IMR-90 (cell line): ENCODE measurements at regions not wholly inside any gene's neighbourhood (a gene's known extent, or its start where the extent isn't known, plus 50 kb on each side); places are given as distances from the start of the nearest gene placed in this dataset.

Experiments used
- ATAC-seq: fragments of 200-7000 bp; cut with Tn5 transposase; 2 replicates; pipeline ENCODE4 v1.9.1; 2020; ENCODE audit warnings: low read depth, mild to moderate bottlenecking, moderate library complexity
- BruUV-seq: library from RNA; stranded (reverse); fragments of 400-500 nt; replicated peaks from 2 replicates; lab custom pipeline; 2021; lab: Mats Ljungman, UMichigan
- CTCF ChIA-PET: fragments of 300-600 bp; formaldehyde crosslinking; extraction: SDS; loops from one replicate; lab custom pipeline; 2021; ENCODE audit warnings: antibody characterized with exemption; lab: Yijun Ruan, JAX
- POLR2A ChIA-PET: fragments of 300-600 bp; sonication (Branson Sonifier 250); formaldehyde crosslinking; loops from one replicate; lab custom pipeline; 2022; ENCODE audit warnings: antibody characterized with exemption; ENCODE audit not compliant: unreplicated experiment; lab: Charles Lee
- DNase-seq: peaks from one replicate; pipeline ENCODE4 v3.0.0; 2013
- H2AFZ ChIP-seq: replicated peaks from 2 replicates; pipeline ENCODE3; 2013; ENCODE audit warnings: low read length, mild to moderate bottlenecking; ENCODE audit not compliant: poor library complexity
- H2AK5ac ChIP-seq: 2 replicates; pipeline ENCODE4 v1.6.1; 2013; ENCODE audit warnings: low read depth, low read length, inconsistent platforms
- H2AK9ac ChIP-seq: replicated peaks from 2 replicates; pipeline ENCODE3; 2013; ENCODE audit warnings: mild to moderate bottlenecking, low read depth, low read length, moderate library complexity; ENCODE audit not compliant: poor library complexity
- H2BK120ac ChIP-seq: 2 replicates; pipeline ENCODE4 v1.6.1; 2013; ENCODE audit warnings: low read depth, low read length, inconsistent platforms
- H2BK15ac ChIP-seq: 3 replicates; pipeline ENCODE4 v1.6.1; 2013; ENCODE audit warnings: low read depth, low read length, inconsistent platforms
- H2BK20ac ChIP-seq: 2 replicates; pipeline ENCODE4 v1.6.1; 2013; ENCODE audit warnings: low read depth, mild to moderate bottlenecking, inconsistent platforms, low read length, moderate library complexity
- H2BK5ac ChIP-seq: 2 replicates; pipeline ENCODE4 v1.6.1; 2013; ENCODE audit warnings: mild to moderate bottlenecking, low read depth, low read length, inconsistent platforms; ENCODE audit not compliant: poor library complexity, severe bottlenecking
- H3K14ac ChIP-seq: replicated peaks from 2 replicates; pipeline ENCODE4 v1.6.1; 2013; ENCODE audit warnings: low read depth, low read length, inconsistent platforms
- H3K18ac ChIP-seq: 2 replicates; pipeline ENCODE4 v1.6.1; 2013; ENCODE audit warnings: low read depth, low read length, control low read depth
- H3K23ac ChIP-seq: 2 replicates; pipeline ENCODE4 v1.6.1; 2013; ENCODE audit warnings: low read depth, low read length, inconsistent platforms
- H3K27ac ChIP-seq: 2 replicates; pipeline ENCODE4 v1.5.1; 2013; ENCODE audit warnings: mild to moderate bottlenecking, control low read depth, low read length; ENCODE audit not compliant: insufficient read depth
- H3K27me3 ChIP-seq: 2 replicates; pipeline ENCODE4 v1.6.1; 2013; ENCODE audit warnings: low read length; ENCODE audit not compliant: control insufficient read depth, insufficient read depth
- H3K36me3 ChIP-seq: 2 replicates; pipeline ENCODE4 v1.6.1; 2013; ENCODE audit warnings: low read length, mixed read lengths; ENCODE audit not compliant: control insufficient read depth, insufficient read depth
- H3K4ac ChIP-seq: 2 replicates; pipeline ENCODE4 v1.6.1; 2013; ENCODE audit warnings: low read depth, low read length, inconsistent platforms
- H3K4me1 ChIP-seq: 2 replicates; pipeline ENCODE4 v1.6.1; 2013; ENCODE audit warnings: low read length, mixed read lengths; ENCODE audit not compliant: control insufficient read depth, insufficient read depth
- H3K4me2 ChIP-seq: 2 replicates; pipeline ENCODE4 v1.6.1; 2013; ENCODE audit warnings: low read depth, mild to moderate bottlenecking, control low read depth, low read length, moderate library complexity
- H3K4me3 ChIP-seq: 2 replicates; pipeline ENCODE4 v1.5.1; 2013; ENCODE audit warnings: low read depth, mild to moderate bottlenecking, control low read depth, low read length, moderate library complexity; ENCODE audit not compliant: insufficient read depth
- H3K56ac ChIP-seq: 2 replicates; pipeline ENCODE4 v1.6.1; 2013; ENCODE audit warnings: low read length, inconsistent platforms; ENCODE audit not compliant: insufficient read depth; ENCODE audit errors: extremely low read depth
- H3K79me1 ChIP-seq, 2 experiments: 2 replicates each; pipeline ENCODE4 v1.6.1; 2013; ENCODE audit warnings: low read length in 2 of 2, inconsistent platforms in 1 of 2, low read depth in 1 of 2
- H3K9ac ChIP-seq: 2 replicates; pipeline ENCODE4 v1.6.1; 2013; ENCODE audit warnings: low read depth, low read length, control low read depth
- H3K9me1 ChIP-seq: 2 replicates; pipeline ENCODE4 v1.6.1; 2013; ENCODE audit warnings: low read length, inconsistent platforms; ENCODE audit not compliant: insufficient read depth
- H3K9me3 ChIP-seq: 2 replicates; pipeline ENCODE4 v1.6.1; 2013; ENCODE audit warnings: low read length; ENCODE audit not compliant: control insufficient read depth, insufficient read depth
- H4K20me1 ChIP-seq: 2 replicates; pipeline ENCODE4 v1.6.1; 2013; ENCODE audit warnings: low read length, inconsistent platforms; ENCODE audit not compliant: insufficient read depth
- H4K5ac ChIP-seq: 2 replicates; pipeline ENCODE4 v1.6.1; 2013; ENCODE audit warnings: mild to moderate bottlenecking, low read depth, low read length, control low read depth
- H4K8ac ChIP-seq, 2 experiments: 2 replicates each; pipeline ENCODE4 v1.6.1; 2013; ENCODE audit warnings: low read depth in 2 of 2, low read length in 2 of 2, control low read depth in 1 of 2, inconsistent platforms in 1 of 2
- H4K91ac ChIP-seq: 2 replicates; pipeline ENCODE4 v1.6.1; 2013; ENCODE audit warnings: low read depth, low read length, inconsistent platforms; ENCODE audit not compliant: insufficient read depth
- CEBPB ChIP-seq: IDR thresholded peaks from 2 replicates; pipeline ENCODE4 v1.6.1; 2012; ENCODE audit warnings: low read depth, low read length, improper control_type of control experiment
- CTCF ChIP-seq: conservative IDR thresholded peaks from 2 replicates; pipeline ENCODE4 v1.5.1; 2012; ENCODE audit warnings: mild to moderate bottlenecking, low read depth, low read length, improper control_type of control experiment
- ELK1 ChIP-seq: fragments of 150-350 bp; IDR thresholded peaks from 2 replicates; pipeline ENCODE4 v1.6.1; 2016; ENCODE audit warnings: low read depth, mild to moderate bottlenecking, low read length, moderate library complexity, borderline replicate concordance
- FOS ChIP-seq: fragments of 150-350 bp; IDR thresholded peaks from 2 replicates; pipeline ENCODE4 v1.6.1; 2016; ENCODE audit warnings: low read depth, low read length
- MAFK ChIP-seq: IDR thresholded peaks from 2 replicates; pipeline ENCODE4 v1.6.1; 2012; ENCODE audit warnings: low read depth, low read length, improper control_type of control experiment
- MXI1 ChIP-seq: IDR thresholded peaks from 2 replicates; pipeline ENCODE4 v1.6.1; 2012; ENCODE audit warnings: low read depth, mild to moderate bottlenecking, low read length, moderate library complexity, borderline replicate concordance
- NFE2L2 ChIP-seq: fragments of 150-350 bp; IDR thresholded peaks from 2 replicates; pipeline ENCODE4 v1.6.1; 2016; ENCODE audit warnings: low read depth, mild to moderate bottlenecking, low read length
- POLR2A ChIP-seq: IDR thresholded peaks from 2 replicates; pipeline ENCODE4 v1.6.1; 2012; ENCODE audit warnings: mild to moderate bottlenecking, low read depth, low read length
- RAD21 ChIP-seq: IDR thresholded peaks from 2 replicates; pipeline ENCODE4 v1.6.1; 2012; ENCODE audit warnings: low read length, improper control_type of control experiment
- RCOR1 ChIP-seq: IDR thresholded peaks from 2 replicates; pipeline ENCODE4 v1.6.1; 2012; ENCODE audit warnings: mild to moderate bottlenecking, low read length, improper control_type of control experiment; ENCODE audit not compliant: insufficient replicate concordance
- SMC3 ChIP-seq: fragments of 150-350 bp; IDR thresholded peaks from 2 replicates; pipeline ENCODE4 v1.6.1; 2016; ENCODE audit warnings: low read depth, mild to moderate bottlenecking, antibody characterized with exemption, low read length, moderate library complexity
- USF2 ChIP-seq: fragments of 150-350 bp; IDR thresholded peaks from 2 replicates; pipeline ENCODE4 v1.6.1; 2017; ENCODE audit warnings: mild to moderate bottlenecking, antibody characterized with exemption, low read length, low read depth
- WGBS, 2 experiments: methylation state at CpG; one replicate each; pipeline versions ENCODE4 v1.1.5 to v1.1.7; 2013; ENCODE audit warnings: missing lambda C conversion rate in 2 of 2; ENCODE audit not compliant: insufficient read length in 1 of 2; ENCODE audit errors: extremely low coverage in 2 of 2; 5-methylcytosine and 5-hydroxymethylcytosine counted together
- dilution Hi-C: fragments of 300-500 bp; cut with HindIII; formaldehyde crosslinking; loops from one replicate; pipeline ENCODE4 v1.14.3; 2018; ENCODE audit warnings: low sequenced_read_pairs; ENCODE audit not compliant: unreplicated experiment
- in situ Hi-C: fragments of 300-500 bp; cut with MboI; formaldehyde crosslinking; loops from 3 replicates; pipeline ENCODE4 v1.14.3; 2019; ENCODE audit warnings: low sequenced_read_pairs, inconsistent platforms, mixed read lengths
- intact Hi-C: fragments of 100-400 bp; cut with micrococcal nuclease; formaldehyde crosslinking; loops from 2 replicates; pipeline ENCODE4 v1.10.0; 2022

DNA sequence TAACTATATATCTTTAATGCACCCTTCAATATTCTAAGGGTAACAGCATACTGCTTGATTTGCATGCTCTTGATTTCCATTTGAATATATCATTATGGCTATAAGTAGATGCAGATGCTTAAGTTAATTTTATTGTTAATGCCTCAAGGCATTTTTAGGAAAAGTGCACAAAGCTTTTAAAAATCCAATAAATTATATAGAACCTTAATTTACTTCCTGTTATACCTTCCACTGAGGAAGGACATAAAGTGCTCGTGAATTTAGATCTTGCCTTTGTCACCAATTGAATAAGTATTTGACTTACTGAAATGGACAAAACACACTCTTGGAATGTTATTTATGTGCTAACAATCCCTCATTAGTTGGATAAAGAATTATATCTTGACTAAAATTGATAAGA is 276.7 kb upstream of the CCDC54 start:
- dilution Hi-C loops (no loop called here), in situ Hi-C loops (no loop called here), intact Hi-C loops (no loop called here)
- Histone ChIP-seq H3K4me1 (no peaks in the 10 kb centered on the region), H3K14ac (no peak overlapping the region), H2AK9ac (no peak overlapping the region), H4K5ac (no peak overlapping the region), H4K8ac (no peak overlapping the region), H4K91ac (no peak overlapping the region), H2BK20ac (no peak overlapping the region), H3K9me3 (peaks cover 3% of the 10 kb centered on the region; the same call in 1 of the 2 replicates), H3K79me1 (no peaks in the 10 kb centered on the region), H3K4ac (no peak overlapping the region), H3K36me3 (no peaks in the 10 kb centered on the region), H2AFZ (no peak overlapping the region), H2AK5ac (no peak overlapping the region), H2BK120ac (no peak overlapping the region), H3K56ac (no peak overlapping the region), H2BK15ac (no peak overlapping the region), H3K18ac (no peak overlapping the region), H3K9me1 (no peaks in the 10 kb centered on the region), H4K20me1 (no peaks in the 10 kb centered on the region), H2BK5ac (no peak overlapping the region), H3K27ac (no peak overlapping the region), H3K27me3 (peaks cover 7% of the 10 kb centered on the region), H3K9ac (no peak overlapping the region), H3K4me3 (no peak overlapping the region), H3K23ac (no peak overlapping the region), H3K4me2 (no peak overlapping the region)
- no peak for TF ChIP-seq SMC3
- TF ChIP-seq CEBPB, result no peak
- no peak for TF ChIP-seq POLR2A
- no peak for TF ChIP-seq MAFK
- TF ChIP-seq MXI1, result no peak
- TF ChIP-seq RCOR1, result no peak
- no peak for TF ChIP-seq FOS
- no peak for TF ChIP-seq USF2
- TF ChIP-seq NFE2L2, result no peak
- no peak for TF ChIP-seq RAD21
- TF ChIP-seq CTCF, result no peak
- TF ChIP-seq ELK1, result no peak
- WGBS, 2 experiments, result no CpG with 5 or more reads among the region's 1 CpG
- ATAC-seq (no peak), DNase-seq (no peak)
- POLR2A ChIA-PET, result no interaction called here
- no TSS peak for BruUV-seq
- CTCF ChIA-PET, result no interaction called here
